HEK293 (cell line): ENCODE measurements at regions not wholly inside any gene's neighbourhood (a gene's known extent, or its start where the extent isn't known, plus 50 kb on each side); places are given as distances from the start of the nearest gene placed in this dataset.

Experiments used
- CTCF ChIA-PET: fragments of 350-600 bp; formaldehyde crosslinking; extraction: SDS; loops from one replicate; lab custom pipeline; 2021; ENCODE audit warnings: antibody characterized with exemption; lab: Yijun Ruan, JAX
- POLR2A ChIA-PET: fragments of 300-600 bp; formaldehyde crosslinking; extraction: SDS; loops from one replicate; lab custom pipeline; 2020; ENCODE audit warnings: antibody characterized with exemption, inconsistent platforms; lab: Yijun Ruan, JAX
- H3K27ac ChIP-seq: fragments of 200-500 bp; sonication (Bioruptor generic); 2 replicates; pipeline ENCODE4 v1.5.1; 2014; ENCODE audit warnings: low read depth, low read length, control low read depth, inconsistent platforms; ENCODE audit errors: extremely low read depth
- H3K36me3 ChIP-seq, 2 experiments: fragments of 200-500 bp in 1 of 2; sonication (Bioruptor generic) in 1 of 2; 1 replicate in 1 of 2; 2 replicates in 1 of 2; pipeline ENCODE4 v1.5.1; 2014 to 2017; ENCODE audit warnings: inconsistent platforms in 2 of 2, low read length in 2 of 2; ENCODE audit not compliant: control insufficient read depth in 2 of 2, insufficient read depth in 1 of 2
- H3K4me1 ChIP-seq: fragments of 200-500 bp; sonication (Bioruptor generic); 2 replicates; pipeline ENCODE4 v1.5.1; 2014; ENCODE audit warnings: mild to moderate bottlenecking, low read length, inconsistent platforms; ENCODE audit not compliant: control insufficient read depth, insufficient read depth
- H3K4me3 ChIP-seq: 2 replicates; pipeline ENCODE4 v1.5.1; 2011; ENCODE audit warnings: low read depth, mild to moderate bottlenecking, control low read depth, low read length, moderate library complexity
- H3K9me3 ChIP-seq: fragments of 200-500 bp; sonication (Bioruptor generic); 2 replicates; pipeline ENCODE4 v1.5.1; 2014; ENCODE audit warnings: low read depth, low read length, inconsistent platforms; ENCODE audit not compliant: control insufficient read depth, insufficient read depth
- BCL6B ChIP-seq: fragments of 450-650 bp; formaldehyde crosslinking; IDR thresholded peaks from 2 replicates; pipeline ENCODE4 v1.5.1; 2017; ENCODE audit warnings: missing biosample characterization, missing genetic modification characterization
- CTCF ChIP-seq: fragments of 450-650 bp; formaldehyde crosslinking; IDR thresholded peaks from 2 replicates; pipeline ENCODE4 v1.5.1; 2016; ENCODE audit warnings: missing biosample characterization, missing genetic modification characterization
- EGR2 ChIP-seq: fragments of 450-650 bp; formaldehyde crosslinking; IDR thresholded peaks from 2 replicates; pipeline ENCODE4 v1.5.1; 2016; ENCODE audit warnings: low read depth, missing biosample characterization, missing genetic modification characterization
- HOXC10 ChIP-seq: sonication (generic); formaldehyde crosslinking; IDR thresholded peaks from 2 replicates; pipeline ENCODE4 v1.8.1; 2023; ENCODE audit warnings: mild to moderate bottlenecking, missing genetic modification reagents
- KLF17 ChIP-seq: fragments of 450-650 bp; formaldehyde crosslinking; IDR thresholded peaks from 2 replicates; pipeline ENCODE4 v1.5.1; 2016; ENCODE audit warnings: missing biosample characterization, missing genetic modification characterization
- KLF7 ChIP-seq: fragments of 450-650 bp; formaldehyde crosslinking; IDR thresholded peaks from 2 replicates; pipeline ENCODE4 v1.5.1; 2016; ENCODE audit warnings: missing biosample characterization, missing genetic modification characterization, borderline replicate concordance
- SCRT1 ChIP-seq: fragments of 450-650 bp; formaldehyde crosslinking; IDR thresholded peaks from 2 replicates; pipeline ENCODE4 v1.5.1; 2016; ENCODE audit warnings: missing biosample characterization, missing genetic modification characterization, borderline replicate concordance
- ZBTB21 ChIP-seq: fragments of 450-650 bp; formaldehyde crosslinking; IDR thresholded peaks from 2 replicates; pipeline ENCODE4 v1.5.1; 2017; ENCODE audit warnings: missing biosample characterization, missing genetic modification characterization
- ZBTB26 ChIP-seq: fragments of 450-650 bp; formaldehyde crosslinking; optimal IDR thresholded peaks from 2 replicates; pipeline ENCODE3; 2016; ENCODE audit warnings: missing biosample characterization, mild to moderate bottlenecking, missing genetic modification characterization
- ZBTB49 ChIP-seq: fragments of 450-650 bp; formaldehyde crosslinking; IDR thresholded peaks from 2 replicates; pipeline ENCODE4 v1.5.1; 2016; ENCODE audit warnings: missing biosample characterization, missing genetic modification characterization, low read depth
- ZNF140 ChIP-seq: fragments of 450-650 bp; formaldehyde crosslinking; IDR thresholded peaks from 2 replicates; pipeline ENCODE4 v1.5.1; 2016; ENCODE audit warnings: missing biosample characterization, missing genetic modification characterization
- ZNF335 ChIP-seq: fragments of 450-650 bp; formaldehyde crosslinking; conservative IDR thresholded peaks from 2 replicates; pipeline ENCODE4 v1.5.1; 2016; ENCODE audit warnings: missing biosample characterization, missing genetic modification characterization
- ZNF362 ChIP-seq: fragments of 450-650 bp; formaldehyde crosslinking; IDR thresholded peaks from 2 replicates; pipeline ENCODE4 v1.5.1; 2016; ENCODE audit warnings: missing biosample characterization, missing genetic modification characterization
- ZNF514 ChIP-seq: fragments of 450-650 bp; formaldehyde crosslinking; IDR thresholded peaks from 2 replicates; pipeline ENCODE4 v1.5.1; 2016; ENCODE audit warnings: missing biosample characterization, missing genetic modification characterization
- ZNF529 ChIP-seq: fragments of 450-650 bp; formaldehyde crosslinking; IDR thresholded peaks from 2 replicates; pipeline ENCODE4 v1.5.1; 2017; ENCODE audit warnings: missing genetic modification characterization, missing biosample characterization; ENCODE audit not compliant: insufficient replicate concordance
- ZNF530 ChIP-seq: fragments of 450-650 bp; formaldehyde crosslinking; IDR thresholded peaks from 2 replicates; pipeline ENCODE4 v1.5.1; 2016; ENCODE audit warnings: low read depth, missing biosample characterization, missing genetic modification characterization
- ZNF560 ChIP-seq: fragments of 450-650 bp; formaldehyde crosslinking; IDR thresholded peaks from 2 replicates; pipeline ENCODE4 v1.5.1; 2017; ENCODE audit warnings: missing biosample characterization, missing genetic modification characterization, borderline replicate concordance
- ZNF624 ChIP-seq: fragments of 450-650 bp; formaldehyde crosslinking; IDR thresholded peaks from 2 replicates; pipeline ENCODE4 v1.5.1; 2017; ENCODE audit warnings: missing biosample characterization, missing genetic modification characterization
- ZNF654 ChIP-seq: fragments of 450-650 bp; formaldehyde crosslinking; IDR thresholded peaks from 2 replicates; pipeline ENCODE4 v1.5.1; 2016; ENCODE audit warnings: low read depth, missing biosample characterization, missing genetic modification characterization
- ZSCAN30 ChIP-seq: fragments of 450-650 bp; IDR thresholded peaks from 2 replicates; pipeline ENCODE4 v1.5.1; 2018; ENCODE audit warnings: missing biosample characterization, mild to moderate bottlenecking, missing genetic modification characterization, moderate library complexity

GRCh38 chr11:79498667-79499066, 57.8 kb upstream of the TENM4 start:
- H3K4me3 ChIP-seq: no peak overlapping the region
- H3K4me1 ChIP-seq: no peaks in the 10 kb centered on the region
- H3K9me3 ChIP-seq: no peaks in the 10 kb centered on the region
- POLR2A ChIA-PET: no interaction called here
- no peaks in the 10 kb centered on the region for H3K36me3 ChIP-seq
- CTCF ChIA-PET: interaction anchor here (0.7 to 0.8 kb wide), 2 partner anchors 13 to 346 kb away, joined by 3 read pairs; no protein-coding TSS in a partner anchor
- no peak overlapping the region for H3K27ac ChIP-seq
- TF ChIP-seq ZNF514 (tag by site-specific recombination) (no peak), EGR2 (tag by site-specific recombination) (0 out of 2 replicates have a peak, but pooled peaks have one; percentile 50)

GRCh38 chr11:79493555-79494171, 52.8 kb upstream of the TENM4 start:
- CTCF ChIA-PET: interaction anchor here (0.6 to 6.2 kb wide), 37 partner anchors 8 to 1215 kb away, joined by 3 to 79 read pairs (median 4); partner anchors contain the start of gene TENM4
- Histone ChIP-seq H3K36me3 (no peaks in the 10 kb centered on the region), H3K4me3 (no peak overlapping the region), H3K9me3 (no peaks in the 10 kb centered on the region), H3K27ac (no peak overlapping the region), H3K4me1 (no peaks in the 10 kb centered on the region)
- POLR2A ChIA-PET: no interaction called here
- no peak for TF ChIP-seq ZNF140 (tag by site-specific recombination)
- peak; percentile 87 for TF ChIP-seq BCL6B (tag by site-specific recombination)
- peak; percentile 66 for TF ChIP-seq CTCF
- TF ChIP-seq ZNF335 (tag by site-specific recombination): peak; percentile 35; the same call in 1 of the 2 replicates
- peak; percentile 45 for TF ChIP-seq ZNF654
- no peak for TF ChIP-seq ZNF529 (tag by site-specific recombination)
- TF ChIP-seq ZSCAN30 (tag by site-specific recombination): 0 out of 2 replicates have a peak, but pooled peaks have one; percentile 38

- Histone ChIP-seq H3K36me3 (no peaks in the 10 kb centered on the region), H3K4me3 (no peak overlapping the region), H3K9me3 (no peaks in the 10 kb centered on the region), H3K27ac (no peak overlapping the region), H3K4me1 (no peaks in the 10 kb centered on the region)
- ChIA-PET CTCF (interaction anchor here (0.7 to 6.2 kb wide), 11 partner anchors 10 to 1283 kb away, joined by 3 to 79 read pairs (median 5); partner anchors contain the start of gene TENM4), POLR2A (no interaction called here)
- TF ChIP-seq ZNF362 (tag by site-specific recombination) (no peak), ZNF560 (tag by site-specific recombination) (no peak), KLF7 (no peak), ZNF335 (tag by site-specific recombination) (no peak), ZBTB49 (tag by site-specific recombination) (no peak), ZBTB26 (tag by site-specific recombination) (no peak), ZBTB21 (tag by site-specific recombination) (no peak), SCRT1 (no peak), ZNF530 (tag by site-specific recombination) (no peak), HOXC10 (no peak), KLF17 (no peak), ZNF624 (tag by site-specific recombination) (no peak)
These were observed 51.2 kb upstream of the TENM4 start for GRCh38 chr11:79492008-79492407.
